ENCODE measurements at regions not wholly inside any gene's neighbourhood (a gene's known extent, or its start where the extent isn't known, plus 50 kb on each side); places are given as distances from the start of the nearest gene placed in this dataset.

DNA sequence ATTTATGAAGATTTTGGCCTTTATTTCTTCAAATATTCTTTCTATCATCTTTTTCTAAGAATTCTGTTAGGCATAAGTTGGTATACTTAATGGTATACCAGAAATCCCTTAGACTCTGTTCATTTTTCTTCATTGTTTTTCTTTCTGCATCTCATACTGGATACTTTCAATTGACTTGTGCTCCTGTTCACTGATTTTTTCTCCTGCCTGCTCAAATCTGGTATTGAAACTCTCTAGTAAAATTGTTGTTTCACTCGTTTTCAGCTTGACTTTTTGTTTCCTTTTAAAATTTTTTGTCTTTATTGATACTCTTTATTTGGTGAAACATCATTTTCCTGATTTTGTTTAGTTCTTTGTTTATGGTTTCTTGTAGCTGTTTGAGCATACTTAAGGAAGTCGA, 243.2 kb downstream of the TRIB2 start:
- Histone ChIP-seq H3K4me2 (ENCODE audit: insufficient read depth in 1 of 2, low read depth in 2 of 2, low read length in 2 of 2) (no peak overlapping the region), H4K20me1 (replicated peaks in 1 of 2; ENCODE audit: control insufficient read depth in 1 of 2, insufficient read depth in 2 of 2, low read length in 2 of 2) (no peaks in the 10 kb centered on the region), H4K5ac (ENCODE audit: insufficient read length, low read depth, low read length) (no peak overlapping the region), H3K79me1 (ENCODE audit: low read depth, low read length) (no peaks in the 10 kb centered on the region), H3K36me3 (ENCODE audit: control insufficient read depth in 2 of 4, insufficient read depth in 4 of 4, low read length in 3 of 4) (no peaks in the 10 kb centered on the region), H3K27ac (ENCODE audit: low read depth, low read length) (no peak overlapping the region), H3K9ac (replicated peaks in 1 of 4; ENCODE audit: extremely low read depth in 1 of 4, low read depth in 3 of 4, low read length in 3 of 4) (no peak overlapping the region), H2BK120ac (replicated peaks; ENCODE audit: low read depth, low read length) (no peak overlapping the region), H2BK5ac (ENCODE audit: low read depth, low read length) (no peak overlapping the region), H2BK12ac (ENCODE audit: low read depth, low read length) (no peak overlapping the region), H3K79me2 (ENCODE audit: control insufficient read depth in 1 of 2, insufficient read depth in 2 of 2, low read length in 2 of 2) (no peaks in the 10 kb centered on the region), H3K18ac (ENCODE audit: extremely low read depth, low read length) (no peak overlapping the region), H3K4me1 (replicated peaks in 1 of 4; ENCODE audit: control insufficient read depth in 3 of 4, insufficient read depth in 4 of 4, low read length in 3 of 4) (no peaks in the 10 kb centered on the region), H2AFZ (ENCODE audit: low read length) (no peak overlapping the region), H3K14ac (ENCODE audit: insufficient read length) (no peak overlapping the region), H3K9me3 (ENCODE audit: insufficient read depth in 2 of 2, low read depth in 1 of 2, low read length in 1 of 2) (no peaks in the 10 kb centered on the region), H2BK15ac (ENCODE audit: low read length) (no peak overlapping the region), H4K91ac (replicated peaks; ENCODE audit: insufficient read length, low read length) (no peak overlapping the region), H3K23ac (ENCODE audit: insufficient read length) (no peak overlapping the region), H3K56ac (replicated peaks; ENCODE audit: insufficient read length, low read depth, low read length) (no peak overlapping the region), H2BK20ac (ENCODE audit: low read length) (no peak overlapping the region), H3K23me2 (ENCODE audit: low read depth, low read length) (no peaks in the 10 kb centered on the region), H3K27me3 (replicated peaks in 1 of 4; ENCODE audit: control insufficient read depth in 3 of 4, extremely low read depth in 1 of 4, insufficient read depth in 3 of 4, low read length in 3 of 4) (no peaks in the 10 kb centered on the region), H3K4me3 (ENCODE audit: extremely low read depth in 1 of 4, insufficient read depth in 2 of 4, low read depth in 3 of 4, low read length in 4 of 4) (no peak overlapping the region), H4K8ac (ENCODE audit: extremely low read depth, insufficient read depth, low read length) (no peak overlapping the region), H3K4ac (replicated peaks; ENCODE audit: insufficient read length, low read depth, low read length) (no peak overlapping the region), H2AK5ac (ENCODE audit: low read depth, low read length) (no peak overlapping the region)
- WGBS, 2 experiments (ENCODE audit: extremely low coverage in 1 of 2, insufficient coverage in 1 of 2, insufficient read length in 1 of 2, insufficient replicate concordance in 2 of 2, low coverage in 1 of 2, low lambda C conversion rate in 2 of 2, missing lambda C conversion rate in 1 of 2) = 86% methylated on average over 2 of the region's 2 CpGs; no CpG with 5 or more reads in 1 of the 2 experiments
- ChIA-PET POLR2A (ENCODE audit: partially characterized antibody) (no interaction called here), CTCF (ENCODE audit: partially characterized antibody) (no interaction called here)
- no peak for FAIRE-seq
- no peak for DNase-seq (ENCODE audit: low read depth in 1 of 2, low spot score in 2 of 2)
- TF ChIP-seq BRCA1 (IDR thresholded peaks at IDR 0.05; ENCODE audit: low read depth, low read length) = no peak
- TF ChIP-seq JUND (IDR thresholded peaks at IDR 0.05; ENCODE audit: low read length) = no peak
- TF ChIP-seq SAP30 (IDR thresholded peaks at IDR 0.05; ENCODE audit: insufficient read depth, insufficient replicate concordance, low read length) = no peak
- TF ChIP-seq JUN (IDR thresholded peaks at IDR 0.05; ENCODE audit: low read depth, low read length) = no peak
- no peak for TF ChIP-seq RXRA (IDR thresholded peaks at IDR 0.05; ENCODE audit: insufficient read depth, low read depth, low read length)
- TF ChIP-seq HDAC6 (IDR thresholded peaks at IDR 0.05; ENCODE audit: low read depth, low read length) = no peak
- TF ChIP-seq CREB1 (IDR thresholded peaks at IDR 0.05) = no peak
- TF ChIP-seq KDM4A (IDR thresholded peaks at IDR 0.05; ENCODE audit: low read depth, low read length, severe bottlenecking) = no peak
- TF ChIP-seq TBP (IDR thresholded peaks at IDR 0.05; ENCODE audit: low read depth, low read length) = no peak
- no peak for TF ChIP-seq GABPA (IDR thresholded peaks at IDR 0.05; ENCODE audit: borderline replicate concordance, insufficient read depth, low read length)
- TF ChIP-seq FOSL1 (IDR thresholded peaks at IDR 0.05; ENCODE audit: insufficient read depth, low read depth, low read length) = no peak
- TF ChIP-seq GTF2F1 (IDR thresholded peaks at IDR 0.05; ENCODE audit: borderline replicate concordance, low read depth, low read length) = no peak
- no peak for TF ChIP-seq RAD21 (IDR thresholded peaks at IDR 0.05 in 1 of 2, conservative IDR thresholded peaks at IDR 0.05 in 1 of 2; ENCODE audit: low read depth in 2 of 2, low read length in 2 of 2)
- TF ChIP-seq, protein P1, sequence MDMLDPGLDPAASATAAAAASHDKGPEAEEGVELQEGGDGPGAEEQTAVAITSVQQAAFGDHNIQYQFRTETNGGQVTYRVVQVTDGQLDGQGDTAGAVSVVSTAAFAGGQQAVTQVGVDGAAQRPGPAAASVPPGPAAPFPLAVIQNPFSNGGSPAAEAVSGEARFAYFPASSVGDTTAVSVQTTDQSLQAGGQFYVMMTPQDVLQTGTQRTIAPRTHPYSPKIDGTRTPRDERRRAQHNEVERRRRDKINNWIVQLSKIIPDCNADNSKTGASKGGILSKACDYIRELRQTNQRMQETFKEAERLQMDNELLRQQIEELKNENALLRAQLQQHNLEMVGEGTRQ (IDR thresholded peaks at IDR 0.05; ENCODE audit: low read length) = no peak
- TF ChIP-seq CEBPB (IDR thresholded peaks at IDR 0.05; ENCODE audit: low read depth, low read length) = no peak

All from H1 (cell line).